HK-2 (cell line): ENCODE measurements at regions not wholly inside any gene's neighbourhood (a gene's known extent, or its start where the extent isn't known, plus 50 kb on each side); places are given as distances from the start of the nearest gene placed in this dataset.

Experiments used
- DNase-seq: peaks from one replicate; pipeline ENCODE4 v3.0.0-alpha.2; 2018; ENCODE audit not compliant: unreplicated experiment

DNA sequence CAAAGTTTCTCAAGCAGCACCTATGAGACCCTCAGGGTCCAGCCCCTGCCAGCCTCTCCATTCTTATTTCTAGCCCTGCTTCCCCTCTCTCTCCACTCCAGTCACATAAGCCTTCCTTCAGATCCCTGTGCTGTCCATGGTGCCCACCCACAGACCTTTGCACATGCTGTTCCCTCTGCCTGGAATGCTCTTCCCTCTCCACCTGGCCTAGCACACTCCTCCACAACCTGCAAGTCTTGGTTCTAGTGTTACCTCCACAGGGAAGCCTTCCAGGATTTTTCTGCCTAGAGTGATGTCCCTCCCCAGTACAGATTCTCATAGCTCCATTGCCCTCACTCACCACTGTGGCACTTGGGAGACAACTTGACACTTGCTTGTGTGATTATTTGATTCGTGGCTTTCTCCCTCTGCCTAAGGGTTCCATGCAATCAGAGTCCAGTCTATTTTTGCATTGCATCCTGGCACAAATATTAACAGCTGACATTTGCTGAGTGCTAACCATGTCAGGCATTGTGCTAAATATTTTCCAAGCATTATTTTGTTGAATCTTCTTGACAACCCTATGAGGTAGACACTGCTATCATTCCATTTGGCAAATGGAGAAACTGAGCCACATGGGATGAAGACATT, 127.3 kb downstream of the SYF2 start:
- no peak for DNase-seq

DNA sequence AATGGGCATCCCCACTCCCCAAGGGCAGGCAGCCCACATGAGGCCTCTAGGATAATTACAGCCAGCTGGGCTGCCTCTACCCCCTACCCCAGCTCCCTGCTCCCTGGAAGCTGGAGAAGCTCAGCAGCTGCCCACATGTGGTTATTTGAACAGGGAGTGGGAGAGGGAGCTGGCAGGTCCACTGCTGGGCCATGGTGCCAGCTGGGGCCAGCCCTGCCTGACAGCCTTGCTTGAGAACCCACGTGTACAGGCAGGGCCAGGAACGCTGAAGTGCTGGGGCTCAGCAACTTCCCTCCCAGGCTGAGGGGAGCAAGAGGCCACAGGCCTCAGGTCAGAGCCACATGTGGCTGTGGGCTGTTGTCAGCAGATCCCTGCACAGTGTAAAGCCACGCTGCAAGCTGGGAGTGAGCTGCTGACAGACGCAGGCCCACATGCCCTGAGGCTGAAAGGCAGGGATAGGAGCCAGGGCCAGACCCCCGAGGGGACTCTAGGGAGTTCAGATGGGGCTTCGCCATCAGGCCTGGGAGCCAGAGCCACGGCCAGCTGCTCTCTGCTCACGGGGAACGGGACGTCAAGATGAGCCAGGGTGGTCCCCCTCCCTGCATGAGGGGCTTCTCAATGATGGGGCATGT, 129.0 kb downstream of the SYF2 start:
- no peak for DNase-seq

DNA sequence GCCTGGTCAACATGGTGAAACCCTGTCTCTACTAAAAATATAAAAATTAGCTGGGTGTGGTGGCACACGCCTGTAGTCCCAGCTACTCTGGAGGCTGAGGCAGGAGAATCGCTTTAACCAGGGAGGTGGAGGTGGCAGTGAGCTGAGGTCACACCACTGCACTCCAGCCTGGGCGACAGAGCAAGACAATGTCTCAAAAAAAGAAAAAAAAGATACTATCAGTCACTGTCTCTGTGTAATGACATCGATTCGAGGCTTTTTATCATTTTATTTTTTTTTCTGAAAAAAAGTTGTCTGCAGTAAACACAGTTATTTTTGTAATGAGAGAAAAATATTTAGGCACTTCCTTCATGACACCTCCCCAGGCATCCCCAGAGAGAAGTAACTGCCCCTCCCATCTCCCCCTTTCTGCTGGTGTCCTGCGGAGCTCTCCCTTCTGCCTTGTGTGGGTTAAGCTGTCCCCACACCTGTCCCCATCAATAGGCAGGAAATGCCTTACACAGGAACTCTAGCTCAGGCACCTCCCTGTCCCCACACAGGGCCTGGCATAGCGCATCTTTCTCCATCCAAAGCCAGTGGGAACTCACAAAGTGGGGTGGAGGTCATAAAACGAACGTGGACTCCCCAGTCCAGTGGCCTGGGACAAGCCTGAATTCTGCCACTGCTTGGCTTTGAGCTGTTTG, 132.0 kb downstream of the SYF2 start:
- no peak for DNase-seq

DNA sequence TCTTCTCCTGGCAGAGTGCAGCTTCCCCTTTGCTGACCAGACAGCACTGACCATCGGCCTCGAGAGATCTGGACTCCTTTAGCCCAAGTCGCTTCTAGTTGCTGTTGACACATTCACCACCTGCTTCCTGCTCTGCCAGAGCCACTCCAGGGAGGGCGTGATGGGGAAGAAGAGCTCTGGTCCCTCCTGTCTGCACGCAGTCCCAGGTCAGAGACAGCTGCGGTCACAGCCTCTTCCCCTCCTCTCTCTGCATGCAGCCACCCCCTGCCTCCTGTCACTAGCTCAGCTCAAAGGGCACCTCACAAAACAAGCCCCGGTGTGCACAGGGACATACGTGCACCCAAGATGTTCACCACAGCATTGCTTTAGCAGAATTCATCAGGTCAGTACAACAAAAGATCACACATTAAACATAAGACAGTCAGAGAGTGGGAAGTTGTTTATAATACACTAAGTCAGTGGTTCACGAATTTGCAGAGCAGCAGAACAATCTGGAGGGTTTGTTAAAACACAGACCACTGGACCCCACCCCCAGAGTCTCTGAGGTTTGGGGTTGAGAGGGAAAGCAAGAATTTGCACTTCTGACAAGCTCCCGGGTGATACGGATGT, 132.9 kb downstream of the SYF2 start:
- DNase-seq: no peak

DNA sequence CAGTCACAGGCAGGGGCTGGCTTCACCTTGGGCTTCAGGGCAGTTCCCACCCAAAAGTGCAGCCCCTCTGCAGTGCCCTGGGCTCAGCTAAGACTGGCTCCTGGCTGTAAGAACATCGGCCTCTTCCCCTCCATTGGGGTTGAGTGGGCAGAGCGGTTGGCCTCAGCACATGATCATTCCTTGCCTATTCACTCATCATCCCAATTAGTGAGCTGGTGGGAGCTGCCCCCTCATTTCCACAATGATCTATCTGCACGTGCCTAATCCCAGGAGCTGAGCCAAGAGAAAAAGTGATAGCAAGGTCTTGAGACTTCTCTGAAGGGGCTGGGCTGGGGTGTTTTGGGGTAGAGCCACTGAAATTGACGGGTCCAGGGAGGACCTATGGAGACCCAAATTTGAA, 133.6 kb downstream of the SYF2 start:
- DNase-seq: no peak

DNA sequence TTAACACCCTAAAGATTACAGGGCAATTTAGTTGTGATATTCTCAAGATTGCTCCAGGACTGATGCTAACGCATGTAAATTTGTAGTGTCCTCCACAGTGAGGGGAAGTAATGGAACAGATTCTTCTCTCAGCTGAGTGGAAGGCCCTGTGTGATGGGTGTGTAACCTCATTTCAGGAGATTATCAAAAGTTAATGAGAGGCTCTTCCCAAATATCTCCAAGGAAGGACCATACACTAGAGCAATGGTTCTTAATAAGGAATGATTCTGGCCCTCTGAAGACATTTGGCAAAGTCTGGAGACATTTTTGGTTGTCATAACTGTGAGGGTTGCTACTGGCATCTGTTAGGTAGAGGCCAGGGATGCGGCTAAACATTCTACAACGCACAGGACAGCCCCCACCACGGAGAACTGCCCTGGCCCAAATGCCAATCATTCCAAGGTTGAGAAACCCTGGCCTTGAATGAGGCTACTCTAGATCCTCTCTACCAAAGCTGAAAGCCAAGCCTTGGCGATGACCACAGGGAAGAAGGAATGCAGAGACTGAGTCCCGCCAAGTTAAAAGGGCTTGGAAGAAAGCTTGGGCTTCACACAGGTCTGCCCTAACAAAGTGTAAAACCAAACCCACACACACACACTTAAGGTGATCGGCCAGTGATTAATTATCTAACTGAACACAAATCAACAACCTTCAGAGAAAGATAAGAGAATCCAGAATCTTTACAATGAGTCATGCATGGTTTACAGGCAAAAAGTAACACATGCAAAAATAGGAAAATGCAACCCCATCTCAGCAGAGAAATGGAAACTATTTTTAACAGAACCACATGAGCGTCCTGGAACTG, 135.8 kb downstream of the SYF2 start:
- no peak for DNase-seq

DNA sequence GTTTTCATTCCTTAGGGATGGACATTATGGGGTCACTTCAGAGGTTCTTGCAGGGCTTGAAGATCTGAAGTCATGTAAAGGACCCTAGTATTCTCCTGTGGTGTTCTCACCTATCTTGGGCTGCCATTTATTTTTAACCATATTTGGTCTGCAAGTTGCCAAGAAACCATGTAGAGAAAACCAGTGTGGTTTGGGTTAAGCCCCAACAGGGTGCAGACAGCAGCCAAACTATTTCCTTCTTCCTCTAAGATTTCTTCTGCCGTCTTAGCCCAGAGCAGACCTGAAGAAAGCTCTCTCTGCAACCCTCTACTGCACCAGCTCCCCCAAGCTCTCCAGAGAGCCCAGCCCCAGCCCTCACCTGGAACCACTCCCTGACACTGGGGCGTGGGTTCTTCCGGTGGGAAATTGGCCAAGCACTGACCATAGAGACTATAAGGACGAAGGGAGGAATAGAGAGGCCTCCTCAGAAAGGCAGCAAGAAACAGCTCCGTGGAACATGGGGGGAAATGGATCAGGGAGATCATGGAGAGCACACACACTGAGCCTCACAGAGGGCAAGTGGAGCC, 136.6 kb downstream of the SYF2 start:
- DNase-seq: no peak

DNA sequence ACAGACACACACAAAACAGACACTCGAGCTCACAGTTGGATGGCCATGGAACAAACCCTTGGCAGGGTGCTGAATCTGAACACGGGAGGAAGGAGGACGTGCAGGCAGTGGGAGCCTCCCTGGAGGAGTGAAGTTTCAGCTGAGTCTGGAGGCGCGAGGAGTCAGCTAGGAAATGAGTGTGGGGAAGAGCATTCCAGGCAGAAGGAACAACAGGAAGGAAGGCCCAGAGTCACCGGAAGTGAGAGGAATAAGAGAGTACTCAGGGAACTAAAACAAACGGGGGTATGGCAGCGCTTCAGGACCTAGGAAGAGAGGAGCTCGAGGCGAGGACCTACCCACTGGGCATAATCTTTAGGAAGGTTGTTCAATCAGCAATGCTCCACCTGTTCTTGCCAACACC, 137.3 kb downstream of the SYF2 start:
- no peak for DNase-seq

DNA sequence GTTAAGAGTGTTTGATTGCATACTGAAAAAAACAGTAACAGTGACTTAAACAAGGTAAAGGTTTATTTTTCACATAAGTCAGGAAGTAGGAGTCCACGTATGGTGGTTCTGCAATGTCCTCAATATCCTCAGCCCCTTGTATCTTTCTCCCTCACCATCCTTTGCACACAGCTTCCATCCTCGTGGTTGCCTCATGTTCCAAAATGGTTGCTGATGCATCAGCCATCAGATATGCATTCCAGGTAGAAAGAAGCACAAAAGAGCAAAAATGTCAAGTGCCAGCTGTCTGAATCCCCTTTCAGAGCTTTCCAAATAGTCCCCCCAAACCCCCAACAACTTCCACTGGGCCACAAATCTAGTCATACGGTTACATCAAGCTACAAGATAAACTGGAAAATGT, 138.1 kb downstream of the SYF2 start:
- no peak for DNase-seq

DNA sequence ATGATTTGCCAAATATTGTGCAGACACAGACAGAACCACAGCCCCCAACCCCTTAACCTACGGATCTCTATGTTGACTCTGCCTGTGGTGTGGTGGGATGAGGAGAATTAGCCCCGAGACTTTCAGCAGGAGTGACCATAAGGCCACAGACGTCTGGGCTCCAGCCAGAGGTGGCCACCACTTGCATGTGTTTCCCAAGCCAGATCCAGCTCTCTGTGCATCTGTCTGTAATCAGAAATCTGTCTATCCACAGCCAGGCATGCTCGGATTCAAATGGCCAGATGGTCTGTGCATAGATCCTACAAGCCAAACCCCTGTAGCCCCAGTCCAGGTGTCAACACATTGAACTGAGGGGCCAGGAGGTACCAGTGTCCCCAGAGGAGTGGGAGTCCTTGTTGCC, 140.6 kb downstream of the SYF2 start:
- DNase-seq: no peak

DNA sequence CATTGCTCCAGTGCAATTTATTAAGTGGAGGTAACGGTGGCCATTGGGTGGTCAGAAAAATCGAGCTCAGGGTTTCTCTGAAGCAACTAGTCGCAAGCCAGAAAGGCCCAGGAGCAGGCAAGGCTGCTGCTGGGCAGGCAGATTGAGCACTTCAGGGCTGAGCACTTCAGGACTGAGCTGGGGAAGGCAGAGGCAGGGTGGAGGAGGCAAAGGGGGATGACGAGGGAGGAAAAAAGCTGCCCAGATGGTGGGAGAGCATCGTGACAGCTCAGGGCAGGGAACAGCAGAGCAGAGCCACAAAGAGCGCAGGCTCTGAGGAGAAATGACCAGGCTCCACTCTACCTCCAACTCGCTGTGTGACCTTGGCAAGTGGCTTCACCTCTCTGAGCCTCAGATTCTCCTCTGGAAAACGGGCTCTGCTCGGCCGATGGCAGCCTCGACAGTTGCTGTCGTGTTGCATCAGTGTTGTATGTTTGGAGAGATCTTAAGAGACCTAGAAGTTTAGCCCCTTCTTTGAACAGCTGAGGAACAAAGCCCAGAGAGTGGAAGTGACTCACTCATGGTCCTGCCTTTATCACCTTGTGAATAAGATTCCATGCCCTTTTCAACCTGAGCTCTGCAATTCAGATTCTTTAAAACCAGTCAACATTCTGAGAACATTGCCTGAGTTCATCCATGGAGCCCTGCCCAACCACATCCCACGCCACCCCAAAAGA, 141.4 kb downstream of the SYF2 start:
- DNase-seq: no peak

DNA sequence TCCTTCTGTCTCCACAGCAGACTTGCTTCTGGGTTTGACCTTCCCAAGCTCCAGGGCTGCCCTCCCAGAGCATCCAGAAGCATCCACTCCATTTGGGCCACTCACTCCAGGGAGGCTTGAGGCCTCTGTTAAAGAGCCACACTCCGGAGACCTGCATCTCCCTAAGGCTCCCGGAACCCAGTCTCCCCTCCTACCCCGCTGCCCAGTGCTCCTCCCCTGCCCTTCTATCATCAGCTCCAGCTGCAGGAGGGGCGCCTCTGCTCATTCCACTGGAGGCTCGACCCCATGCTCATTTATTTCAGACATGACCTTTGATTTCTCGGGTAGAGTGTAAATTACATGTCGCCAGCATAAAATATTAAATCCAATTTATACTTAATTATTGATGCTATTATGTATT, 142.5 kb downstream of the SYF2 start:
- DNase-seq: no peak

DNA sequence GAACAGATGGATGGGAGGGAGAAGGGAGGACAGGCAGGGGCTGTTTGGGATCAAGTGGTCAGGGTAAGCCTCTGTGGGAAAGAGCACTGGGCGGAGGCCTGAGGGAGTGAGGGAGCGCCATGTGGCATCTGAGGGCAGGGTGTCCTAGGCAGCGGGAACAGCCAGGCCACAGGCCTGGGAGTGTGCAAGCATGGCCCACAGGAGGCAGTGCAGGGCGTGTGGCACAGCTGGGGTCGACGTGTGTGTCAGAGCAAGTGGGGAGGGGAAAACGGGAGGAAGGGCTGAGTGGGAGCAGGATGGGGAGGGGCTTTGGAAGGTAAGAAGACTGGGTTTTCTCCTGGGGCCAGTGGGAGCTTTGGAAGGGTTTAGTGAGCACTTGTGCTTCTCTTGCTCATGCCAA, 143.4 kb downstream of the SYF2 start:
- DNase-seq: no peak

DNA sequence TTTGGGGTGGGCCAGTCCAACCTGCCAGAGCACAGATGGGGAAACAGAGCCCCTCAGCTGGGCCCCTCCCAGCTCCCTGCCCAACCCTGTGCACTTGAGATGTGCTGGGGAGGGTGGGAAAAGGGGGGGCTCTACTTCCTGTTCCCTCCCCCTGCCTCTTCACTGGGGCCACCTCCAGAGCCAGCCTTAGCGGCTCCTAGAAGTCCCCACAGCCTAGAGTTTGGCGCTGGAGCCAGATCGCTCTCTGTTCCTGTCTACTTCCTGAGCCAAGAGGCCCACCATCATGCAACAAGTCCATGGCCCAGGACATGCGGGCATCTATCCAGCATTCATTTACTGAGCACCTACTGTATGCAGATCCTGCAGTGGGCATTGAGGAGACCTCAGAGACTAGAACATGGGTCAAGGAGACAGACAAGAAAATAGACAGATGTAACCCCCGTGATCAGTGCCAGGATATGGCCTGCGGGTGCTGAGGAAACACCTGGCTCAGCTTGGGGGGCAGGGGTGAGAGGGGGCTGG, 144.1 kb downstream of the SYF2 start:
- DNase-seq: no peak

DNA sequence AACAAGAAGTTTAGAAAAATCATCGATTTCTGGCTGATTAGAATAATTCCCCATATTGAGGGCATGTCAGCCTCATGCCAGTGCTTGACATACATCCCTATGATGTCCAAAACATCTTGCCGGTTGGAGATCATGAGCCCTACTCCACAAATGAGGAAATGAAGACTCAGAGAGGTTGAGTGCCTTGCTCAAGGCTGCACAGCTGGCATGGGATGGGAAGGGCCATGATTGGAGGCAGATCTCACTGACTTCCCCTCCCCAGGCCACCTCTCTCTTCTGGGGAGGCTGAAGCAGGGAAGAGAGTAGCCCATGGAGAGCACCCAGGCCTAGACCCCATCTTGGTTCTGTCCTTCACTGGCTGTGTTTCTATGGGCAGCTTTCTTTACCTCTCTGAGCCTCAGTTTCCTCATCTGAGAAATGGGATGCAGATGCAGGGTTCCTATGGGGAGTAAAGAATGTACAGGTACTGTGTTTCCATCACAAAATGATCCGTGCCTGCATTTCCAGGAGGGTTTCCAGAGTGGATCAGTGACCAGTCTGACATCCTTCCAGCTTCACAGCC, 145.7 kb downstream of the SYF2 start:
- no peak for DNase-seq

DNA sequence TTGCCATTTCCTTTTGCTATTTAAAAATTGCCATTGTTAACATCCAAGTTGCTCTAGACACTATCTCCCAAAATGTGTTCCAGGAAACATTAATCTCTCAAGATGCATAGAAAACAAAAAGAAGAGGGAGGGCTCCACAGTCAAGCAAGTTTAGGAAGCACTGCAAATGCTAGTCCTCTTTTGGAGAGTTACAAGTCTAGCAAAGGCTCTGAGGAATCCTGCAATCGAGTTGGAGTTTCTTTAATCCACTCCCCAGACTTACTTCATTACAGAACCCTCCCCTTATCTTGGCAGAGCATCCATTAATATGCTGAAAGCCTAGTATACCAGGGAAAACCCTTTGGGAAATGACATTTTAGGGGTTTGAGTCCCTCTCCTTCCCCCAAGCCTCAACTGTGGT, 147.9 kb downstream of the SYF2 start:
- no peak for DNase-seq

DNA sequence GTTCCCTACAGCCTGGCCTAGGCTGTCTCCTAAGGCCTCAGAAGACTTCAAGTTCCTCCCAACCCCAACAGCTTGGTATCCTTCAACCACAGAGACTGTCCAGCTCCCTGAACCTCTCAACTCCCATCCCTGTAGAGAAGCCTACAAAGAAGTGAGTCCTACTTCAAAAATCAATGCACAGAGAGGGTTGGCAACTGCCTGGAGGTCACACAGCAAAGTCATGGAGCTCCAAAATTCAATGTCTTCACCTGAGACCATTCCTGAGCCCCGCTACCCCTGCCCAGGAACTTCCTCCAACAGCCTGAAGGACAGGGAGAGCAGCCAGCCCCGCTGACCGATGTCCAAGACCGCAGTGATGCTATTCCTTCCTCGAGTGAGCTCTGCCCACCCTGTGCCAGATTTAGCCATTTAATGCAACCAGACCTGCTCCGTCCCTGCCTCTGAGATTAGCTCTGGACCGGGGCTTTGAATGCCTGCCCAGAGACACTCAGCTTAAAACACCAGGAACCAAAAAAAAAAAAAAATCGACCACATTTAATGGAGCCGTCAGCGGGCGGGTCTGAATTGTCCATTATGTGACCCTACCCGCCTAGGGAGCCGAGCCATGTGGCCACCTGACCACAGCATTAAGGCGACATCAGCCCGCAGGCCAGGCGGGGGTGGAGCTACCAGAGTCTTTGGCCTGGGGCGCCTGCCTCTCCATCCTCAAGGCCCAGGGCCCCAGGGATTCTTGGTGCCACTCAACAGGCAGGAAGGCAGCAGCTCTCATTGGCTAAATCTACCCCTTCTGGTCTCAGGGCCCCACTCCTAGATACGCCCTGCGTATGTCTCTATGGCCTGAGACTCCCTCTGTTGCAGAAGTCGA, 148.6 kb downstream of the SYF2 start:
- no peak for DNase-seq

DNA sequence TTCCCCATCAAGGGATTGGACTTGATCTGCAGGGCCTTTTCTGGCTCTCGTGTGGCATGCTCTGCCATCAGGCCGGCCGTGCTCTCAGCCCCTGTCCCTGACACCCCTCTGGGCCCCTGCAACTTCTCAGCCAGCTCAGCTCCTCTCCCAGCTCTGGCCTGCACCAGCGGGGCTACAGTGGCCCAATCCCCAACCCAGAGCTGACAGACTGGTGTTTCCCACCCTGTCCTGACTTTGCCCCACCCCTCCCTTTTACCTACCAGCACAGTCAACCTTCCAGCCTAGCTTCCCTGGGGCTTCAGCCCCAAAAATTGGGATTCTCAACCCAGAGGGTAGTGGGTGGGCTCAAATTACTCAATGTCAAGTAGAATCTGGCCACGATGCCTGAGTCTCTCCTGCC, 149.3 kb downstream of the SYF2 start:
- DNase-seq: no peak

DNA sequence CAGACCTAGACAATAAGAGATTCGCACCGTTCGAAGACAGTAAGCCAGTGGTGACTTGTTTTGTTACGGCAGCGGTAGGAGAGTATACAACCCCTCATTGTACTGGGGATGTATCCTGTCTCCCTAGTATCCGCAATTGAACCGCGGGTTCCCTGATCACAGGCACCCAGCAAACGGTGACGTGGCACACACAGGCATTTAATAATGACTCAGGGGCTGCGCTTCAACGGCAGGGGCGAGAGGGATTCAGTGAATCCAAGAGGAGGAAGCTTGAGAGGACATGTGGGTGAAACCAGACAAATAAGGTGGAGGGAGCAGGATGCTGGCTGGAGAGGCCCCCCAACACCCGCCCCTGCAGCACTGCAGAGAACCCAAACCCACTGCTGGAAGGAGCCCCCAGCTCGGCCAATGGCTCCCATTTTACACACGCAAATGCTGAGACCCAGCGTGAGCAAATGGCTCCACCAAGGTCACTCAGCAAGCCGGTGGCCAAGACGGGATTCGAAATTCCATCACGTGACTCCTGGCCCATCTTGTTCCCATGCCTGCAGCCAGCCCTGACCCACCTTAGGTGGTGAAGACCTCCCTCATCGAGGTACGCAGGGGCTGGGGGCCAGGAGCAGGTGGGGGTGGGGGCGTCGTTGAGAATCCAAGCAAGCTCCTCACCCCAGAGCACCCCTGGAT, 149.9 kb downstream of the SYF2 start:
- DNase-seq: no peak
